AG20443 (cell line): ENCODE measurements at regions not wholly inside any gene's neighbourhood (a gene's known extent, or its start where the extent isn't known, plus 50 kb on each side); places are given as distances from the start of the nearest gene placed in this dataset.
"Not testable (repeated sequence)": the region's sequence is repeated elsewhere in the genome, so short reads cannot be mapped to it uniquely, and the experiment has no call there.

ENCODE experiments used
- DNase-seq: peaks from one replicate; pipeline ENCODE4 v3.0.0; 2012; ENCODE audit warnings: low spot score, mixed read lengths

DNA sequence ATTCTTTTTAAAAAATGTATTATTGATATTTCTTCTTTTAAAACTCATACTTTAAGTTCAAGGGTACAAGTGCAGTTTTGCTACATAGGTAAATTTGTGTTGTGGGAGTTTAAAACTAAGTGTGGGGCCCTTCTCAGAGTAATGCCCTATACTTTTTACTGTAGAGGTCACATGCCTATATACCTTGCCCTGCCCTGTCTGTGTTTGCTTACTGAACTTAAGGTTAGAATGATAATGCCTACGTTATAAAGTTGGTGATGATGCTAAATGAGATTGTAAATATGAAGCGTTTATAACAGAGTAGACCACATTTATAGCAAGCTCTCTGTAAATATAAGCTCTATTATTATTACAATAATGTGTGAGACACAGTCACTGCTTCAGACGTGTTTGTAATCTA lies 261.9 kb downstream of the RASSF9 start:
- DNase-seq, result no peak

DNA sequence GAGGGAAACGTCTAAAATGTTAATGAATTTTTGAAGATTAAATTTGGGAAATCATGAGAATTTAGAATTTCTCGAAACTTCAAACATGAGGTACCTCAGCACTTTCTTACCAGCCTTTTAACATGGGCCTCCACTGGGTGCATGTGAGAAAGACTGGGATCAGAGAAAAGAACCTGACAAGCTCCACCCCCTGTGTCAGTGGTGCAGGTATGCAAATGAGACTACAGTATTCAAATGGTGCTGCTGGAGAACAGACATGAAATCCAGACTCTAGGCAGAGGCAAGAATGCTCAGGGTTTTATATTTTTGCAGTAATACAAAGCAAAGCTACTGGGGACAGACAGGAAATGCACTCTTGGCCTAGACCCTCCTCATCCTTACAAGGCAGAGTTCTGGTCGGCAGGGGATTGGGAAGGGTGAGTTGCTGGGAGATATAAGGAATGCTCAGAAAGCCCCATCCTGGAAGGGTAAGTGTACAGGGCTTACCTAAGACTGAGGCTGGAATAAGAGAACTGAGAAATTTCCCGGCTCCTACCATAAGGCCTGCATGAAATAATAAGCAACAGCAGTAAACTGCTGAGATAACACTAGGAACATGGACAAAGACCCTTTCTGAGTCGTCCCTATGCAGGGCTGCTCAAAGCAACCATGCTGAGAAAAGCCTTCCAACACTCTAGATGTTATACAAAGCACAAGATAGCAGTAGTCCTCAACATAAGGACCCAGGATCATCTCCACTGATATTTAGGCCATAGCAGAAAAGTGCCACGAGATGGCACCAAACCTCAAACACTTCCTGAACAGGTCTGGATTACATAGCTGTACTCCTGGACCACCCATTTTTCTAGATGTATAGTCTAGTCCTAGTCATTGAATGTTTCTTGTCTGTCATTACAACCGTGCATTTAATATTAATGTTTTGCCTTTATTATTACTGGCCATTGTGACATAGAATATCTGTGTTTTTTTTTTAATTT lies 260.8 kb downstream of the RASSF9 start:
- DNase-seq, result peak; percentile 68

DNA sequence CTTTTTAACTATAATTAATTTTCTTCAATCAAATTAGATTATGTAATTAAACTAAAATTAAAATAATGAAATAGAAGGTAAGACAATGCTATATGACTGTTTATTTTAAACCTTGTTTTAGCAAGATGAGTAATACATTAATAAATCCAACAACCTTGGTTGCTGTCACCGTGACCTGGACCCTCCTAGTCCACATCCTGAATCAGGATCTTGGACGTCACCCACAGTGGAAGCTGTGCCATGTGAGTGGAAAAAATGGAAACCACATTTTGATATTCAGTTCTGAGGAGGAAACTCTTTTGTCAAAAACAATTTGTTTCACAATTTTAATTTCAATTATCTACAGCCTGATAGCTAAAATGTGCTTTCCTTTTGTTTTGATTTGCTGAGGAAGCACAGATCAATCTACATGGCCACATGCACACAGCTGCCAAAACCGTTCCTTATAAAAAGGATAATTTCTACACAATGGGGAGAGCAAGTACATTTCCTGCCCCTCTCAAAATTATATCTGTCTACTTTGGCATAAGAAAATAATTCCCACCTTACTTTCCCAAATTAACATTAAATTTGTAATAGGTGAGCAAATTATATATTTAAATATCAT lies 255.5 kb downstream of the RASSF9 start:
- no peak for DNase-seq

DNA sequence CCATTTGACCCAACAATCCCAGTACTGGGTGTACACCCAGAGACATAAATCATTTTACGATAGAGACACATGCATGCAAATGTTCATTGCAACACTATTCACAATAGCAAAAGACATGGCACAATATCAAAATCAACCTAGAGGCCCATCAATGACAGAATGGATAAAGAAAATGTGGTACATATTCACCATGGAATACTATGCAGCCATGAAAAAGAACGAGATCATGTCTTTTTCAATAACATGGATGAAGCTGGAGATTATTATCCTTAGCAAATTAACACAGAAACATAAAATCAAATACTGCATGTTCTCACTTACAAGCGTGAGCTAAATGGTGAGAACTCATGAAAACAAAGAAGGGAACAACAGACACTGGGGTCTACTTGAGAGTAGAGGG lies 249.1 kb downstream of the RASSF9 start:
- DNase-seq, result no peak

DNA sequence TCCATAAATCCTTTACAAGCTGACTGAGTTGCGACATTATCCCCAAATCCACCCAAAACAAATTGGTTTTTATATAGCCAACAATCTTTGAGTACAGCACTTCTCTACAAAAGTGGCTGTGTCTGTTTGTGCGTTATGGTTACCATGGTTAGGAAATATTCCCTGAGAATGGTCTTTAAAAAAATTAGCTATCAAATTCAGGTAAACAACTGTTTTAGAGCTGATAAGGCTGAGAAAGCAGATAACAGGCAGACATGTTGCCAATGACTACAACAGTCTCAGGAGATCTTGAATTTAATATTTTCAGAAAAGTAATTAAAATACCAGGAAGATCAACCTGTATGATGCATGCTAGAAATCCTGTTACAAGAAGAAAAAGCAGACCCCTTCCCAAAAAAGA lies 248.0 kb downstream of the RASSF9 start:
- no peak for DNase-seq

DNA sequence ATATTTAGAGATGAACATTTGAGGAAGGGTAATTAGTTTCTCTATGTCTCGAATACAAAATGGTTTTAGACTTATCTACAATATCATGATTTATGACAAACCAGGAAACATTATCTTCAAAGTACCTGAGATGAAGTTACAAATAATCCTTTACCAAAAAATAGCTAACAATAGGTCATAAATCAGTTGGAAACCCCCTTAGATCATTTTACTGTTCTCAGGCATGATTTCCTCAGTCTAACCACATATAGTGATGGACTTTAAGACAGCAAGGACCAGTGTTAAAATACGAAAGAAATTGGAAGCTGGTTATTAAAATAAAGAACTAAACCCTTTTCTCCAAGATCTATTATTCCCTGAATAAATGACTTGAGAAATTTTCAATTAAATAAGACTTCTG lies 235.4 kb downstream of the RASSF9 start:
- no peak for DNase-seq

DNA sequence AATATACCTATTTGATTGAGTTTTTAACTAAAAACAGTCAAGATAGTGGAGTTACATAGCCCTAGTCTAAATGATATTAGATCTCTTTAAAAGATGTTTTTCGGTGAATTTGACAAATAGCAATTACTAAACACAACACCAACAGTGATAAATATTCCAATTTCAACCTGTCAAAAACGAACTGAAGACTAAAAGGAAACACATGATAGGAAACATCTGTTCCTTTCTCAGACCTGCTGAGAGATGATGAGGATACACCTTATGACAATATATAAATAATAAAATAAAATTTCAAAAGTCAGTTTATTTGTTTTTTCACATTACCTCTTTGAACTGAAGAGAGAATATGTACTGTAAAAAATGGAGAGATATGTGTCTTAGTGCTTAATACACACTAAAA lies 232.7 kb downstream of the RASSF9 start:
- no peak for DNase-seq

DNA sequence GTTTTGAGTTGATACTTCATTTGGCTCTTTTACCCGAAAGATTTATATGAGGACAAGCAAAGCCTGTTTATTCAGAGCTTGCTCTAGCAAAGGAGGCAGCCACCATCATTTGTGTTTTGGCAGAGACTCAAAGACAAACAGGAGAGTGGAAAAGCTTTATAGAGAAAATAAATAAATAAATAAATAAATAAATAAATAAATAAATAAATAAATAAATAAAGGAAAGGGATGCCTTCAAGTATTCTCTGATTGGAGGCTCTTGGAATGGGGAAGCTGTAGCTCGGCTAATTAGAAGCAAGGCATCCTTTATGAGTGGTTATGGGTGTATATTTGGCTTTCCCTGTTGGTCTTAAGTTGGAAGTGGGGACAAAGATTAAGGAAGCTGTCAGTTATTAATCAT lies 229.8 kb downstream of the RASSF9 start:
- no peak for DNase-seq

DNA sequence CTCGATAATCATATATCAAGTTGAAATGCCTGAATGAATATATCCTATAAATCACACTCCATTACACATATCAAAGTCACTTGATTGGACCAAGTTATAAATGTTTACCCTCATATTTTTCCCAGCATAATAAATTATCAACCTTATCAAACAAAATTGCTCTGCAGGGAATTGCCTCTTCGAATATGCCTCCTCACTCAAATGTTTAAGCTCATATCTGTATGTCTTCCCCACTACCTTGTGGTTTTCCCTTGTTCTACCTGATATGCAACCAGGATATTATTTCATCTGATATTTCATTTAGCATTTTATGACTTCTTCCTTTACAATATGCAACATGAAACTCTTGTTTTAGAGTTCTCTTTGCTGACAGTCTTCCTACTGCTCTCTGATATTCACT lies 226.4 kb downstream of the RASSF9 start:
- DNase-seq, result no peak

DNA sequence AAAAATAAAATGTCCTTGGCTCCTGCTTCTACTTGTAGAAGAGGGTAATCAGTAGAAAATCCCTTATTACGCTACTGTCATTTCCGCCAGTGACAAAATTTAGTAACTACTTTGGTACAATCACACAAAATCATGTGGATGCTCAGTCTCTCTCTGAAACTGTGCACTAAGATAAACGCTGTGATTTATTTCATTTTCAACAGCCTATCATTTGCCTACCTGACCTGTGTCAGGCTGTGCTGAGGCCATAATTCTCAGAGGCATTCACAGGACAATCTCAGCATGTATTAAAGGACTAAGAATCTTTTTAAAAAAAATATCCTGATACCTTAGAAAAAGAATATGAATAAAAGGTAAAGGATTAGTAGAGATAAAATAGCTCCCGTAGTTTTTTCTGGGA lies 226.0 kb downstream of the RASSF9 start:
- no peak for DNase-seq

DNA sequence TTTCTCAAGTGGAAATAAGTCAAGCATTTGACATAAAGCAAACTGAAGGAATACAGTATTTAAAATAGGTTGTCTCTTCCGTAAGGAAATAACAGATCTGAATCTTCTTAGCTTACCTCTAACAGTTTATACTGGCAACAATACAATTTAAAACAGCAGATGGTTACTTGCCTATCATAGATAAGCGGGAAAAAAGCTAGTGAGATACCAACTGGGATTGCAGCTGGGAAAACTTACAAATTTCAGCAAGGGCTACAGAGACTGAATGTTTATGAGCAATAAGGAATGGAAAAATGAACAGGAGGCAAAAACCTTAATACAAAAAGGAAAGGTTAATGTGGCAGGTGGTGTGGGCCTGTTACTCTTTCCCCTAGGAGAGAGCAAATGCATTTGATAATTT lies 220.0 kb downstream of the RASSF9 start:
- DNase-seq, result no peak

DNA sequence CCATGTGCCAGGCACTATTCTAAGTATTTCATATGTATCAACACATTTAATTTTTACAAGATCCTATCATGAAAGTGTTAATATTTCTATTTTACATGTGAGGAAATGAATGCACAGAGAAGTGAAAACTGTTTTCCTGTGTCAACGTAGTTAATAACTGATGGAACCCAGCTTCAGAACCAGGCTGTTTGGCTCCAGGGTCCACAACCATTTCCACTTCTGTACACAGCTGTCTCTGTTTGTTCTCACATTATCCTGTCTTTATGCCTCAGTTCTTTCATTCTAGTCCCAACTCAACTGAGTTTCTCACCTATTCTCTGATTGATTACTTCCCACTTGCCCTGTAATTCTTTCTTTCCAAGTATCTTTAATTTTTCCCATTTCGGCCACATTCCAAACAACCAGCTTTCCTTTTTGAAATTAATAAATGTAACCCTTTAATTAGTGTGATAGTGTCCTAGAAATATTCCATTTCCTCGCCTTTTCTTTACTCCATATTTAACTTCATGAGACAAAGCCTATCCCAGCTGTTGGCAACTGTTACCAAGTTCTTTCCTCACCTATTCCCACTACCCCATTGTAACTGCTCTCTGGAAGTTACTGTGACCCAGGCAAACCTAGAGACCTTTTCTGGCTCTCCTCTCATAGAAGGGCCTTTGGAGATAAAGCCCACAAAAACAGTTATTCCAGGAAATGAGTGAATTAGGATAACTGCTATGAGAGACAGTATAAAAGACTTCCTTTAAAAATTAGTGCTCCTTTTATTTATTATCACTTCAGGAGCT lies 218.7 kb downstream of the RASSF9 start:
- DNase-seq, result no peak

DNA sequence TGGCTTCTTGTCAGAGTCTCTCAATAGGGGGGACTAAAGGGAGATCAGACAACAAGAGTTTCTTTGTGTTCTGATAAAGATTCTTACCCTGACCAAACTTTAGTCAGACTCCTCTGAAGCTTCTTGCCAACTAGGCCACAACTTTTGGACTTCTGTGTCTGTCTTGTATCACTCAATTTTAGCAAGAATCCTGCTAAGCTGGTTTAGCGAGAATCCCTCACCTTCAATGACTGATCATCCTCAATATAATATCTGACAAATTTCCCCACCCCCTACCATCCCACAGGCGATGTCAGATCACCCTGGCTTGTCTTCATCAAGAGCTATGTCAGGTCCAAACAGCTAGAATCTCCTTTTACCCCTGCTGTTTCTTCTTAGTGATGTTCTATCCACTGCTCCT lies 215.2 kb downstream of the RASSF9 start:
- DNase-seq, result no peak

DNA sequence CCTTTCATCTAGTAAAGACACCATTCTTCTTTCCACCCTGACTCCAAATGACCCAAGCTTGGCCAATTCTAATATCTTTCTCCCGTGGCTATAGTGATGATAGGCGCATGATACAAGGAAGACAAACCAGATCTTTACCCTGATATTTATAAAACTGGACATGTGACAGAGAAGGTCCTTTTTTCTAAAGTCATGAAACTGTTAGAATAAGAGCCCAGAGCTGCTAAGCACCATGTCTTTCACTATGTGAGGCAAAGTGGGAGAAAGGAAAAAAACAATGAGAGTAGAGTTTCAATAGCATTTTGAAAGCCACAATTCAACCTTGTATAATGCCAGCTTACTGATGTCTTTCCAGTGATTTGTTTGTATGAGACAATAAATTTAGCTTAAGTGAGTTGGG lies 212.4 kb downstream of the RASSF9 start:
- DNase-seq, result no peak

DNA sequence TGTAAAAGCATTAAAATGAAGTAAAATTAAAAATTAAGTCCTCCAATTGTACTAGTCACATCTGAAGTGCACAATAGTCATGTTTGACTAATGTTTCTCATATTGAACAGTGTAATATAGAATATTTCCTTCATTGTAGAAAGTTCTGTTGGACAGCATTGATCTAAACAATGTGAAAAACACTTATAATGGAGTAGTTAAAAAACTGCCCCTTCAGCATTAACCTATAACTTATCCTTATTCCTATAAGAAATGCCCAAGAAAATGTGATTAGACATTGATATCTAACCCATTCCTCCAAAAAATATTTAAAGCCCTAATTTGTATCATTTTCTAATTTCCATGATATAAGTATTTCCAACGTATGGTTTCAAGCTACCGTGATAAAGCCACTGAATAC lies 210.7 kb downstream of the RASSF9 start:
- no peak for DNase-seq

DNA sequence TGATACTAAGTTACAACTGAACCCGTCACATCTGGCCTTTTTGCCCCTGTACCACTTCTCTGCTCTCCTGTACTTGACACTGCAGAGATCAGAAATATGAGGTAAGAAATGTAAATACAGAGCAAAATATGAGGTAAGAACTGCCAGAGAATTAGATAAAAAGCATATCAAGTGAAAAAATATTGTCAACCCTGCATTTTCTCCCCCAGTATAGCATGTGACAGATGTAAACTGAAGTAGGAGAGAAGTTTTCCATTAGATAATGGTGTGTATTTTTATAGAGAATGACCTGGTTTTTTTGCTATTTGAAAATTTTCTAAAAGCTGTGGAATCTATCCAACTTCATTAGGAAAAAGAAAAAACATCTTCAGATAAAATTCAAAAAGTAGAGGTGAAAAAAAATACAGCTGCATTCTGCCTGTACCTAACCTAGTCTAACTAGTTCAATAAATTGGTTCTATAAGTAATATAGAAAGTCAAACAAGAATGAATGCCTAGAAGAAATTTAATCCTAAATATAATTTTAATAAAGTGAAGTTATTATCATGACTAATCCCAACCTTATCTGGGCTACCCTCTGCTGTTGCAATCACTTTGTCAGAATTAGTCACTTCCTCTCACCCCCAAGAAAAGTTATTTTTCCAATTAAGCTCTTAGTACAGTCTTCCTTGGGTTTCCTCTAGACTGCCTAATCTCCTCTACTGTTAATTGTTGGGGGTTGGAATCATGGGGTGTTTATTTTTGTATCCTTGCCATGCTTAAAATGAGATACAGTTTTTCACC lies 210.0 kb downstream of the RASSF9 start:
- DNase-seq, result peak; percentile 66

DNA sequence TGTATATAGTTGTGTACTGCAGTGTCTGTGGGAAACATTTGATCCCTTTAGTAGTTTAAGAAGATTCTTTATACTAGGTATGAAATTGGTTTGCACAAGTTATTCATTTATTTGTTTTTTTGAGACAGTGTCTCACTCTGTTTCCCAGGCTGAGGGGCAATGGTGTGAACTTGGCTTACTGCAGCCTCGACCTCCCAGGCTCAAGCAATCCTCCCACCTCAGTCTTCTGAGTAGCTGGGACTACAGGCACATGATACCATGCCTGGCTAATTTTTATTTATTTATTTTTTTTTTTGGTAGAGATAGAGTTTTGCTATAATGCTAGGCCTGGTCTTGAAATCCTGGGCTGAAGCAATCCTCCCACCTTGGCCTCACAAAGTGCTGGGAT lies 209.4 kb downstream of the RASSF9 start:
- DNase-seq, result no peak

DNA sequence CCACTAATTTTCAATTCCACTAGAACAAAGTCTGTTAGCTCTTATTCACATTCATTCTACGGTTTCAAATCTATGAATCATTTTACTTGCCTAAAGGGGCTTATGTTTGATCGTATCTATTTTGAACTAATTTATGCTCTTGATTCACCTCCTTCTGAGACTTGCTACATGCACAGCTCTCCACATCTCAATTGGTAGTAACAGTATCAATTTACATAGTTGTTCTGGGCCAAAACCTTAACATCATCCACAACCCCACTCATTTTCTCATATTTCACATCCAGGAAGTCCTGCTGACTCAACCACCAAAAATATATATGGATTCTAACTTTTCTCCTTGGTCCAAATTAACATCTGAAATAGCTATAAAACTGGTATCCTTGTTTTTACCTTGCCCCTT lies 208.6 kb downstream of the RASSF9 start:
- DNase-seq, result peak; percentile 24

DNA sequence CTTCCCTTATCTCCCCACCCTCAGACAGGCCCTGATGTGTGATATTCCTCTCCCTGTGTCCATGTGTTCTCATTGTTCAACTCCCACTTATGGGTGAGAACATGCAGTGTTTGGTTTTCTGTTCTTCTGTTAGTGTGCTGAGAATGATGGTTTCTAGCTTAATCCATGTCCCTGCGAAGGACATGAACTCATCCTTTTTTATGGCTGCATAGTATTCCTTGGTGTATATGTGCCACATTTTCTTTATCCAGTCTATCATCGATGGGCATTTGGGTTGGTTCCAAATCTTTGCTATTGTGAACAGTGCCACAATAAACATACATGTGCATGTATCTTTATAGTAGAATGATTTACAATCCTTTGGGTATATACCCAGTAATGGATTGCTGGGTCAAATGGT lies 207.6 kb downstream of the RASSF9 start:
- not testable (repeated sequence) for DNase-seq

DNA sequence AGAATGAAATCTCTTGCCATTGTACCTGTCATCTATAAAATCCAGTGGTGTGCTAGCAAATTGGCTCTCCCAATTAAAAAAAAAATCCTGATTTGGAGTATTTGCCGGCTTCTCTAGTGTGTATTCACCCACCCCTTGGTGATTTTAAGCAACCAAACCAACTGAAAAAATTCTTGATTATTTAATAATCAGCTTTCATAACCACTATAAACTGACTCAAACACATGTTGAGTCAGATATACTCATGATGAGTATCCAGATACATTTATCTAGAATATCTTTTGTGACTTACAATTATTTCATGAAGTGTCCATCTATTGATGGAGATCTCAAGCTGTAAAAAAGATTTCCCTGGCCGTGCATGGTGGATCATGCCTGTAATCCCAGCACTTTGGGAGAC lies 205.4 kb downstream of the RASSF9 start:
- DNase-seq, result no peak

DNA sequence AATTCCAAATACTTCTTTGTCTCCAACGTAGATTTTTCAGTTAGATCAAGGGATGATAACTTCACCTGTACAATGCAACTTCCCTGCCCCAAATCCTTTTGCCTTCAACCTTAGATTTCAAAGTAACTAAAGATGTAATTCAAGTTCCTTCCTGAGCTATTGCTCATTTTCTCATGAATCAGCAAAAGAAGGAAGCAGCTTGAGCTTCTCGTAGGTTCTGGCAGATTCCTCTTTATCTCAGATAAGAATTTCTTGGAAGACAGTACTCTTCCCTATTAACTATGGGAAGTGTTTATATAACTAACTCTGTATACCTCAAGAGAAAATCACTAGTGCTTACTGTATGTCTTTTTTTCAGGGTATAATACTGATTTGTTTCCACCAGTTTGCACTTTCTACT lies 203.8 kb downstream of the RASSF9 start:
- no peak for DNase-seq

DNA sequence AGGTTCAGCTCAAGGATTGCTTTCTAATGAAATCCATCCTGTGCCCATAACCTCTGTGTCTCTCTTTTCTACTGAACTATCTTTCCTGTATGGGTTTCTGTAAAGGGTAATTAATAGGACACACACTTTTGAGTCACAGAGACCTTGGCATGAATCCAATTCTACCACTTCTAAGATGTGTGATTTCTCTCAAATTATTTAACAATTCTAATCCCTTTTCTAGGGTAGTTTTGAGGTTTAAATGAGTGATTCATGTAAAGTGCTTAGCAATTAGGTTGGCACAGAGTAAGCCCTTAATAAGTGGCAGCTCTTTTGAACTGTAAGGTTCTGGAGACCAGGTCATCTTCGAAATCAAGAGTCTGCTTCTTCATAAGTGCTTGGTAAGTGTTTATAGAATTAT lies 202.7 kb downstream of the RASSF9 start:
- DNase-seq, result no peak
